HepG2 (cell line): ENCODE measurements at regions not wholly inside any gene's neighbourhood (a gene's known extent, or its start where the extent isn't known, plus 50 kb on each side); places are given as distances from the start of the nearest gene placed in this dataset.
"Not testable (repeated sequence)": the region's sequence is repeated elsewhere in the genome, so short reads cannot be mapped to it uniquely, and the experiment has no call there.

Experiments
- CREB1 ChIP-seq, 2 experiments: fragments of 450-650 bp in 1 of 2; IDR thresholded peaks; 2 replicates each; pipeline ENCODE4 v1.6.1; 2016 to 2017; ENCODE audit warnings: control low read depth in 1 of 2, mild to moderate bottlenecking in 1 of 2, missing compliant biosample characterization in 1 of 2, missing genetic modification characterization in 1 of 2
- CTCF ChIP-seq: sonication (generic); formaldehyde crosslinking; IDR thresholded peaks from 2 replicates; pipeline ENCODE4 v1.5.0; 2020; ENCODE audit warnings: mild to moderate bottlenecking, missing genetic modification reagents, moderate library complexity
- RNF2 ChIP-seq: fragments of 450-650 bp; conservative IDR thresholded peaks from 2 replicates; pipeline ENCODE4 v1.6.1; 2016; ENCODE audit warnings: low read depth
- YY1 ChIP-seq: IDR thresholded peaks from 2 replicates; pipeline ENCODE4 v1.6.1; 2011; ENCODE audit warnings: low read length, low read depth, moderate library complexity, mild to moderate bottlenecking; ENCODE audit not compliant: insufficient read depth, insufficient replicate concordance
- TF ChIP-seq, protein P1 (sequence below): sonication (generic); formaldehyde crosslinking; IDR thresholded peaks from 2 replicates; pipeline ENCODE4 v1.4.0; 2020; ENCODE audit warnings: low read depth, missing genetic modification reagents
- TF ChIP-seq, protein P2 (sequence below), 2 experiments: sonication (generic) in 1 of 2; formaldehyde crosslinking in 1 of 2; IDR thresholded peaks; 2 replicates each; pipeline versions ENCODE4 v1.4.0 to v1.6.1; 2018 to 2020; ENCODE audit warnings: missing genetic modification reagents in 2 of 2, borderline replicate concordance in 1 of 2, low read depth in 1 of 2, mild to moderate bottlenecking in 1 of 2, missing biosample characterization in 1 of 2

DNA sequence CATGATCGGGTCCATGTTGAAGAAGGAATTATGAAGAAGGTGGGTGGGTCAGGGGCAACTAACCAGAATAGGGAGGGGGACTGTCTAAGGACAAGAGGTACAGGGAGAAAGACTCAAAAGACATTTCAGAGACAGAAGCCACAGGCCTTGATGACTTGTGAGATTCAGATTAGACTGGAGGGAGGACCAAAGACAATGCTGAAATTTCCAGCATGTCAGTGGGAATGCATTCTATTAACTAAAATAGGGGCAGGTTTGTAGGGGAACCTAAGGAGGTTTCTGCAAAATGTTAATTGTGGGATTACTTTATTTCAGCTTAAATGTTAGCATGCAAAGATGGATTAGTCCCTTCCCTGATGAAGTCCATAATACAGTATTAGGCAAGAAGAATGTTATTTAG lies 141.6 kb upstream of the NBPF26 start:
- TF ChIP-seq CREB1 (IDR thresholded peaks at IDR 0.05); CREB1 (CRISPR knock-in tag; IDR thresholded peaks at IDR 0.05); RNF2; YY1; CTCF (CRISPR knock-in tag): not testable (repeated sequence)
- TF ChIP-seq, protein P1, sequence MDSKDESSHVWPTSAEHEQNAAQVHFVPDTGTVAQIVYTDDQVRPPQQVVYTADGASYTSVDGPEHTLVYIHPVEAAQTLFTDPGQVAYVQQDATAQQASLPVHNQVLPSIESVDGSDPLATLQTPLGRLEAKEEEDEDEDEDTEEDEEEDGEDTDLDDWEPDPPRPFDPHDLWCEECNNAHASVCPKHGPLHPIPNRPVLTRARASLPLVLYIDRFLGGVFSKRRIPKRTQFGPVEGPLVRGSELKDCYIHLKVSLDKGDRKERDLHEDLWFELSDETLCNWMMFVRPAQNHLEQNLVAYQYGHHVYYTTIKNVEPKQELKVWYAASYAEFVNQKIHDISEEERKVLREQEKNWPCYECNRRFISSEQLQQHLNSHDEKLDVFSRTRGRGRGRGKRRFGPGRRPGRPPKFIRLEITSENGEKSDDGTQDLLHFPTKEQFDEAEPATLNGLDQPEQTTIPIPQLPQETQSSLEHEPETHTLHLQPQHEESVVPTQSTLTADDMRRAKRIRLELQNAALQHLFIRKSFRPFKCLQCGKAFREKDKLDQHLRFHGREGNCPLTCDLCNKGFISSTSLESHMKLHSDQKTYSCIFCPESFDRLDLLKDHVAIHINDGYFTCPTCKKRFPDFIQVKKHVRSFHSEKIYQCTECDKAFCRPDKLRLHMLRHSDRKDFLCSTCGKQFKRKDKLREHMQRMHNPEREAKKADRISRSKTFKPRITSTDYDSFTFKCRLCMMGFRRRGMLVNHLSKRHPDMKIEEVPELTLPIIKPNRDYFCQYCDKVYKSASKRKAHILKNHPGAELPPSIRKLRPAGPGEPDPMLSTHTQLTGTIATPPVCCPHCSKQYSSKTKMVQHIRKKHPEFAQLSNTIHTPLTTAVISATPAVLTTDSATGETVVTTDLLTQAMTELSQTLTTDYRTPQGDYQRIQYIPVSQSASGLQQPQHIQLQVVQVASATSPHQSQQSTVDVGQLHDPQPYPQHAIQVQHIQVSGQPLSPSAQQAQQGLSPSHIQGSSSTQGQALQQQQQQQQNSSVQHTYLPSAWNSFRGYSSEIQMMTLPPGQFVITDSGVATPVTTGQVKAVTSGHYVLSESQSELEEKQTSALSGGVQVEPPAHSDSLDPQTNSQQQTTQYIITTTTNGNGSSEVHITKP = not testable (repeated sequence)
- TF ChIP-seq, protein P2, sequence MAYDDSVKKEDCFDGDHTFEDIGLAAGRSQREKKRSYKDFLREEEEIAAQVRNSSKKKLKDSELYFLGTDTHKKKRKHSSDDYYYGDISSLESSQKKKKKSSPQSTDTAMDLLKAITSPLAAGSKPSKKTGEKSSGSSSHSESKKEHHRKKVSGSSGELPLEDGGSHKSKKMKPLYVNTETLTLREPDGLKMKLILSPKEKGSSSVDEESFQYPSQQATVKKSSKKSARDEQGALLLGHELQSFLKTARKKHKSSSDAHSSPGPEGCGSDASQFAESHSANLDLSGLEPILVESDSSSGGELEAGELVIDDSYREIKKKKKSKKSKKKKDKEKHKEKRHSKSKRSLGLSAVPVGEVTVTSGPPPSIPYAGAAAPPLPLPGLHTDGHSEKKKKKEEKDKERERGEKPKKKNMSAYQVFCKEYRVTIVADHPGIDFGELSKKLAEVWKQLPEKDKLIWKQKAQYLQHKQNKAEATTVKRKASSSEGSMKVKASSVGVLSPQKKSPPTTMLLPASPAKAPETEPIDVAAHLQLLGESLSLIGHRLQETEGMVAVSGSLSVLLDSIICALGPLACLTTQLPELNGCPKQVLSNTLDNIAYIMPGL (CRISPR knock-in tag; IDR thresholded peaks at IDR 0.05; ENCODE audit: borderline replicate concordance in 1 of 2, low read depth in 1 of 2) = not testable (repeated sequence)
